HepG2 (cell line): ENCODE measurements at regions not wholly inside any gene's neighbourhood (a gene's known extent, or its start where the extent isn't known, plus 50 kb on each side); places are given as distances from the start of the nearest gene placed in this dataset.

ENCODE experiments used
- ATAC-seq: fragments of 200-7000 bp; cut with Tn5 transposase; 3 replicates; pipeline ENCODE4 v1.9.1; 2020; ENCODE audit warnings: mild to moderate bottlenecking, moderate library complexity
- BruUV-seq: library from RNA; stranded (reverse); fragments of 400-500 nt; replicated peaks from 2 replicates; lab custom pipeline; 2021; lab: Mats Ljungman, UMichigan
- CTCF ChIA-PET: fragments of 300-600 bp; formaldehyde crosslinking; extraction: SDS; loops from one replicate; lab custom pipeline; 2021; ENCODE audit warnings: low total read pairs, inconsistent platforms, low intra/inter-chr PET ratio; lab: Yijun Ruan, JAX
- POLR2A ChIA-PET: fragments of 350-600 bp; sonication (Branson Sonifier 250); formaldehyde crosslinking; loops from one replicate; lab custom pipeline; 2020; ENCODE audit warnings: antibody characterized with exemption, inconsistent platforms; lab: Yijun Ruan, JAX
- DNase-seq: peaks from one replicate; pipeline ENCODE4 v3.0.0-alpha.2; 2015; ENCODE audit warnings: low spot score
- FAIRE-seq: peaks from 3 replicates; lab custom pipeline; 2011; peaks lifted over from hg19 to GRCh38; lab: Jason Lieb, UNC
- H2AFZ ChIP-seq: one replicate; pipeline ENCODE4 v1.6.1; 2011; ENCODE audit warnings: low read length, inconsistent platforms
- H3K27ac ChIP-seq: fragments of 300-600 bp; 3 replicates; pipeline ENCODE4 v1.8.0; 2011; ENCODE audit warnings: mixed run types, mild to moderate bottlenecking, mixed read lengths, low read length, inconsistent platforms; ENCODE audit not compliant: insufficient read depth; ENCODE audit errors: extremely low read length
- H3K27me3 ChIP-seq, 2 experiments: fragments of 200-600 bp in 1 of 2; 2 replicates in 1 of 2; 3 replicates in 1 of 2; pipeline versions ENCODE4 v1.6.0 to v1.8.0; 2011; ENCODE audit warnings: low read length in 2 of 2, mild to moderate bottlenecking in 2 of 2, moderate library complexity in 2 of 2, inconsistent platforms in 1 of 2; ENCODE audit not compliant: insufficient read depth in 2 of 2, control insufficient read depth in 1 of 2
- H3K36me3 ChIP-seq, 2 experiments: fragments of 200-600 bp in 1 of 2; replicated peaks in 1 of 2; 2 replicates in 1 of 2; 3 replicates in 1 of 2; pipeline versions ENCODE4 v1.5.1 to v1.8.0; 2011; ENCODE audit warnings: low read length in 2 of 2, inconsistent platforms in 1 of 2; ENCODE audit not compliant: insufficient read depth in 2 of 2, control insufficient read depth in 1 of 2
- H3K4me1 ChIP-seq: 2 replicates; pipeline ENCODE4 v1.5.1; 2012; ENCODE audit warnings: low read length, inconsistent platforms; ENCODE audit not compliant: insufficient read depth
- H3K4me2 ChIP-seq: 2 replicates; pipeline ENCODE4 v1.6.0; 2011; ENCODE audit warnings: low read depth, low read length, inconsistent platforms
- H3K4me3 ChIP-seq, 3 experiments: fragments of 200-600 bp in 1 of 3; sonication (generic), shearing (Covaris generic) in 1 of 3; replicated peaks in 1 of 3; 2 replicates each; pipeline ENCODE4 v1.5.1; 2011 to 2016; ENCODE audit warnings: low read length in 3 of 3, inconsistent platforms in 2 of 3, low read depth in 2 of 3, mild to moderate bottlenecking in 2 of 3, control low read depth in 1 of 3, mixed read lengths in 1 of 3; ENCODE audit not compliant: insufficient read depth in 1 of 3
- H3K79me2 ChIP-seq: one replicate; pipeline ENCODE4 v1.6.1; 2011; ENCODE audit warnings: low read length, inconsistent platforms; ENCODE audit not compliant: insufficient read depth
- H3K9ac ChIP-seq: 2 replicates; pipeline ENCODE4 v1.6.0; 2011; ENCODE audit warnings: mild to moderate bottlenecking, low read depth, low read length, inconsistent platforms; ENCODE audit not compliant: insufficient read depth
- H3K9me3 ChIP-seq: 2 replicates; pipeline ENCODE4 v1.5.1; 2012; ENCODE audit warnings: mild to moderate bottlenecking, low read length
- H4K20me1 ChIP-seq: 2 replicates; pipeline ENCODE4 v1.6.0; 2011; ENCODE audit warnings: inconsistent platforms, mild to moderate bottlenecking, low read length, moderate library complexity; ENCODE audit not compliant: insufficient read depth
- SALL2 ChIP-seq: sonication (generic); formaldehyde crosslinking; IDR thresholded peaks from 2 replicates; pipeline ENCODE4 v1.8.1; 2023; ENCODE audit warnings: mild to moderate bottlenecking, missing genetic modification reagents, inconsistent platforms
- ZKSCAN1 ChIP-seq: fragments of 150-350 bp; IDR thresholded peaks from 2 replicates; pipeline ENCODE4 v1.6.1; 2014; ENCODE audit warnings: low read length
- ZNF598 ChIP-seq: sonication (generic); formaldehyde crosslinking; IDR thresholded peaks from 2 replicates; pipeline ENCODE4 v1.5.1; 2020; ENCODE audit warnings: mild to moderate bottlenecking, missing genetic modification reagents, borderline replicate concordance
- ZNF629 ChIP-seq: sonication (generic); formaldehyde crosslinking; conservative IDR thresholded peaks from 2 replicates; pipeline ENCODE4 v1.5.0; 2020; ENCODE audit warnings: missing genetic modification reagents
- WGBS: methylation state at CpG from one replicate; pipeline ENCODE4 v1.1.6; 2017; ENCODE audit warnings: low lambda C conversion rate; 5-methylcytosine and 5-hydroxymethylcytosine counted together
- in situ Hi-C: cut with HindIII; loops from 2 replicates; pipeline ENCODE4 v1.10.0; 2017; ENCODE audit warnings: low pct_unique_long_range_greater_than_20kb; ENCODE audit not compliant: extremely low pct_ligation_motif_present
- intact Hi-C: fragments of 100-400 bp; cut with micrococcal nuclease; formaldehyde crosslinking; loops from one replicate; pipeline ENCODE4 v1.10.0; 2022; ENCODE audit not compliant: unreplicated experiment

DNA sequence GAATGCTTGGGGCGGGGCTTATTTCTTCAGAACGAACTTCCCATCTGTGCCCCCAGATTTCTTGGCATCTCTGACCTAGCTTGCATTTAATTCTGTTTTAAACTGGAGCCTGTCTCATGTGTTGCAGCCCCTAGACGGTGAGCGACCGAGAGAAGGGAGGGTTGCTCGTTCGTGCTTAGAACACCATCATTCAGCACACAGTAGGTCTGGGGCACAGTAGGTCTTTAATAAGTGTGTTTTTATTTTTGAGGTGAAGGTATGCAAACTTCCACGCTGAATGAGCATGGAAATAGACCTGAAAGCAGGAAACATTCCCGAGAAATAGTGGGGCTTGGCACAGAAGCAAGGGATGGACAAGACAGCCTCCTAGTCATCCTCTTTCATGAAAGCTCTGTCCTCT is 57.0 kb upstream of the TAC4 start:
- Histone ChIP-seq H3K4me1 (peaks cover 15% of the 10 kb centered on the region), H3K9ac (no peak overlapping the region), H4K20me1 (no peaks in the 10 kb centered on the region), H3K9me3 (no peaks in the 10 kb centered on the region), H2AFZ (no peak overlapping the region), H3K4me3 (no peak overlapping the region), H3K27me3 (peaks cover 10 to 79% of the 10 kb centered on the region in 2 experiments; a peak in 4 of 5 replicates), H3K79me2 (no peaks in the 10 kb centered on the region), H3K36me3 (no peaks in the 10 kb centered on the region), H3K4me2 (no peak overlapping the region), H3K27ac (no peak overlapping the region)
- 51% methylated on average over 9 of the region's 9 CpGs for WGBS
- TF ChIP-seq ZNF598 (CRISPR knock-in tag) (no peak), ZKSCAN1 (peak; percentile 77)
- no peak for FAIRE-seq
- ATAC-seq: no peak
- ChIA-PET POLR2A (no interaction called here), CTCF (no interaction called here)
- DNase-seq: no peak
- in situ Hi-C loops (loop anchor here (5.0 kb wide), 1 partner anchor 37 kb away; no protein-coding TSS in a partner anchor), intact Hi-C loops (no loop called here)
- no TSS peak for BruUV-seq

DNA sequence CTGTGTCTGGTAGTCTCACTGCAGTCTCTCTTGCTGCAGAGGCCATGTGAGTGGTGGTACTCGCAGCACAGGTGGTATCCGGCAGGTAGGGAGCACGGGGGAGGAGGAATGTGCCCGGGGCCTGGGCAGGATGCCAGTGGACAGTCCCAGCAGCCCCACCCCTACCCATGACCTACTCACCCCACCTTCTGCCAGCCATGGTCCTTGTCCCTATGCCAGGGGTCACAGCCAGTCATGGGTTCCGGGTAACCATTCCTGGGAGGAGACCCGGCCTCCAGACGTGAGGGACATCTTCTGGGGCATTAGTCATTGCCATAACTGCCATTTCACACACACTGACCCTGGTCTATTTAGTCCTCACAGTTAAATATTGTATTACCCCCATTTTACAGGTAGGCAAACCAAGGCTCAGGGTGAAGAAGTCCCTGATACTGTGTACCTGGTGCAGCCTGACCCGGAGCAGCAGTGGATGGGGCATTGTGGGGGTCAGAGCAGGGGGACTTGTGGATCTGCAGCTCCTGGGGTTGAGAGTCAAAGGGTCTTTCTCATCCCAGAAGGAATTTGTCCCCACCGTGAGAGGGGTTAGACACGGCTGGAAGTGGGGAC is 58.8 kb upstream of the TAC4 start:
- in situ Hi-C loops (loop anchor here (5.0 kb wide), 1 partner anchor 36 kb away; no protein-coding TSS in a partner anchor), intact Hi-C loops (no loop called here)
- Histone ChIP-seq H3K9ac (no peak overlapping the region), H4K20me1 (no peaks in the 10 kb centered on the region), H3K4me3 (no peak overlapping the region), H3K27ac (no peak overlapping the region), H2AFZ (no peak overlapping the region), H3K27me3 (peaks cover 12 to 86% of the 10 kb centered on the region in 2 experiments; a peak in 4 of 5 replicates), H3K4me2 (no peak overlapping the region), H3K79me2 (no peaks in the 10 kb centered on the region), H3K4me1 (peaks cover 6% of the 10 kb centered on the region), H3K36me3 (no peaks in the 10 kb centered on the region), H3K9me3 (no peaks in the 10 kb centered on the region)
- TF ChIP-seq ZNF629 (peak; percentile 82), SALL2 (CRISPR knock-in tag) (no peak)
- no peak for ATAC-seq
- POLR2A ChIA-PET: no interaction called here
- CTCF ChIA-PET: no interaction called here
- BruUV-seq: no TSS peak
- DNase-seq: no peak
- 6% methylated on average over 5 of the region's 10 CpGs for WGBS
- FAIRE-seq: no peak
